Prostate gland (tissue), 2 donors: ENCODE measurements at regions not wholly inside any gene's neighbourhood (a gene's known extent, or its start where the extent isn't known, plus 50 kb on each side); places are given as distances from the start of the nearest gene placed in this dataset.

Experiments used
- DNase-seq: peaks from one replicate; pipeline ENCODE4 v3.0.0-alpha.2; 2019; ENCODE audit warnings: low spot score
- H3K27ac ChIP-seq, 2 donors: fragments of 200-600 bp; sonication (generic); 2 replicates each; pipeline ENCODE4 v1.5.1; 2017 to 2019
- H3K27me3 ChIP-seq: fragments of 200-600 bp; sonication (generic); replicated peaks from 2 replicates; pipeline ENCODE4 v1.5.1; 2019; ENCODE audit not compliant: insufficient read depth
- H3K36me3 ChIP-seq, 2 donors: fragments of 200-600 bp; sonication (generic); 1 replicate in 1 of 2; 2 replicates in 1 of 2; pipeline versions ENCODE4 v1.5.1 to v1.8.1; 2017 to 2019
- H3K4me1 ChIP-seq: fragments of 200-600 bp; sonication (generic); replicated peaks from 2 replicates; pipeline ENCODE4 v1.5.1; 2019
- H3K4me3 ChIP-seq, 2 donors: fragments of 200-600 bp; sonication (generic); 2 replicates each; pipeline ENCODE4 v1.5.1; 2017 to 2019
- H3K9me3 ChIP-seq: fragments of 200-600 bp; sonication (generic); 2 replicates; pipeline ENCODE4 v1.5.1; 2017
- POLR2A ChIP-seq: fragments of 450-650 bp; IDR thresholded peaks from one replicate; pipeline ENCODE4 v1.6.1; 2016; ENCODE audit warnings: antibody characterized with exemption, mild to moderate bottlenecking
- POLR2AphosphoS5 ChIP-seq: sonication (generic); formaldehyde crosslinking; IDR thresholded peaks from one replicate; pipeline ENCODE4 v1.6.1; 2017; ENCODE audit warnings: antibody characterized with exemption
- WGBS: methylation state at CpG from one replicate; pipeline ENCODE4 v1.1.5; 2018; 5-methylcytosine and 5-hydroxymethylcytosine counted together
- intact Hi-C: fragments of 100-400 bp; cut with DNase I; formaldehyde crosslinking; loops from one replicate; pipeline ENCODE4 v1.14.2; 2022
- TF ChIP-seq, protein P1 (sequence below), 4 experiments: fragments of 200-600 bp in 2 of 4; fragments of 450-650 bp in 2 of 4; sonication (generic) in 2 of 4; IDR thresholded peaks; 1 replicate in 3 of 4; 2 replicates in 1 of 4; pipeline ENCODE4 v1.5.1; 2016 to 2019; ENCODE audit warnings: antibody characterized with exemption in 4 of 4, mild to moderate bottlenecking in 2 of 4, moderate library complexity in 2 of 4

- no peaks in the 10 kb centered on the region for H3K27me3 ChIP-seq
- intact Hi-C loops = no loop called here
Observed at GRCh38 chr2:236799391-236800026, 229.9 kb downstream of the ACKR3 start.

DNA sequence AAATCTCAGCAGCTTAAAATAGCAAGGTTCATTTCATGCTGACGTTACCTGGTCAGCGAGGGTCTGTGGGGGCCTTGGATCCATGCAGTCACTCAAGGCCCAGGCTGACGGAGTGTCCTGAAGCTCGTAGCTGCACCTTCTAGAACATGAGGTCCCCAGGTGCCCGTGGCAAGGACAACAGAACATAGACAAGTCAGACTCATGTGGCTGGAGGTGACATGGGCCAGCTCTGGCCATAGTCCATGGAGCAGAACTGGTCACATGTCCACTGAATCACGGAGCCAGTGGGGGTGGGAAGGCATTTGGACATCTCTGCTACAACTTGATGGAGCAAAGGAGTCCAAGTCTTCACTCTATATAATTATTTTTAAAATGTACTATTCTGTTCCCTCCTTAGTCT lies 233.2 kb downstream of the ACKR3 start:
- Histone ChIP-seq H3K4me3 (no peak overlapping the region), H3K27me3 (no peaks in the 10 kb centered on the region), H3K36me3 (no peaks in the 10 kb centered on the region), H3K9me3 (no peaks in the 10 kb centered on the region), H3K4me1 (no peaks in the 10 kb centered on the region), H3K27ac (no peak overlapping the region)
- WGBS = 92% methylated on average over 6 of the region's 6 CpGs
- intact Hi-C loops = no loop called here
- no peak for DNase-seq
- TF ChIP-seq POLR2A = no peak
- TF ChIP-seq POLR2AphosphoS5 = no peak
- TF ChIP-seq, protein P1, sequence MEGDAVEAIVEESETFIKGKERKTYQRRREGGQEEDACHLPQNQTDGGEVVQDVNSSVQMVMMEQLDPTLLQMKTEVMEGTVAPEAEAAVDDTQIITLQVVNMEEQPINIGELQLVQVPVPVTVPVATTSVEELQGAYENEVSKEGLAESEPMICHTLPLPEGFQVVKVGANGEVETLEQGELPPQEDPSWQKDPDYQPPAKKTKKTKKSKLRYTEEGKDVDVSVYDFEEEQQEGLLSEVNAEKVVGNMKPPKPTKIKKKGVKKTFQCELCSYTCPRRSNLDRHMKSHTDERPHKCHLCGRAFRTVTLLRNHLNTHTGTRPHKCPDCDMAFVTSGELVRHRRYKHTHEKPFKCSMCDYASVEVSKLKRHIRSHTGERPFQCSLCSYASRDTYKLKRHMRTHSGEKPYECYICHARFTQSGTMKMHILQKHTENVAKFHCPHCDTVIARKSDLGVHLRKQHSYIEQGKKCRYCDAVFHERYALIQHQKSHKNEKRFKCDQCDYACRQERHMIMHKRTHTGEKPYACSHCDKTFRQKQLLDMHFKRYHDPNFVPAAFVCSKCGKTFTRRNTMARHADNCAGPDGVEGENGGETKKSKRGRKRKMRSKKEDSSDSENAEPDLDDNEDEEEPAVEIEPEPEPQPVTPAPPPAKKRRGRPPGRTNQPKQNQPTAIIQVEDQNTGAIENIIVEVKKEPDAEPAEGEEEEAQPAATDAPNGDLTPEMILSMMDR (IDR thresholded peaks at IDR 0.05) = no peak

More at GRCh38 chr2:236799391-236800026, 229.9 kb downstream of the ACKR3 start:
- no peak overlapping the region for H3K27ac ChIP-seq
- no peaks in the 10 kb centered on the region for H3K36me3 ChIP-seq
- no peaks in the 10 kb centered on the region for H3K4me1 ChIP-seq
- DNase-seq = no peak
- no peak for TF ChIP-seq POLR2AphosphoS5
- TF ChIP-seq, protein P1 (IDR thresholded peaks at IDR 0.05) = no peak
- TF ChIP-seq POLR2A = no peak
- 88% methylated on average over 7 of the region's 7 CpGs for WGBS
- no peaks in the 10 kb centered on the region for H3K9me3 ChIP-seq
- H3K4me3 ChIP-seq = no peak overlapping the region

DNA sequence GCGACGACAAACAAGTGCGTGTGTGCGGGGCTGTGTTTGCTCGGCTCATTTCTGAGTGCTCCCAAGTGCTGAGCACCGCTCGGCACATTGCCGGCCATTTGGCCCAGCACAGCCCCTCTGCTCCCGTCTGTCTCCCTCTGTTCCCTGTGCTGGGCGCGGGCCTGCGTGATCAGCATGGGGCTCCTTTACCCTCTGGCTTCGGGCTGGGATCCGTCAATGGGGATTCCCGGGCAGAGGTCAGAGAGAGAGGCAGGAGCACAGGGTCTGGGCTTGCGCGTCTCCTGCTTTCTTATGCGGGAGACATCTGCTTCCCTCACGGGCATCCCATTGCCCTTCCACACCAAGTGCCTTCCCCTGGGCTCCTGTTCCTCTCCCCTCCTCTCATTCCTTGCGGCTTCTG lies 234.0 kb downstream of the ACKR3 start:
- H3K36me3 ChIP-seq = no peaks in the 10 kb centered on the region
- H3K9me3 ChIP-seq = no peaks in the 10 kb centered on the region
- no peaks in the 10 kb centered on the region for H3K4me1 ChIP-seq
- TF ChIP-seq POLR2AphosphoS5 (no peak), POLR2A (no peak)
- TF ChIP-seq, protein P1 (IDR thresholded peaks at IDR 0.05) = no peak
- WGBS = 91% methylated on average over 20 of the region's 20 CpGs
- no peak overlapping the region for H3K27ac ChIP-seq
- intact Hi-C loops = no loop called here
- no peaks in the 10 kb centered on the region for H3K27me3 ChIP-seq
- no peak overlapping the region for H3K4me3 ChIP-seq
- no peak for DNase-seq

DNA sequence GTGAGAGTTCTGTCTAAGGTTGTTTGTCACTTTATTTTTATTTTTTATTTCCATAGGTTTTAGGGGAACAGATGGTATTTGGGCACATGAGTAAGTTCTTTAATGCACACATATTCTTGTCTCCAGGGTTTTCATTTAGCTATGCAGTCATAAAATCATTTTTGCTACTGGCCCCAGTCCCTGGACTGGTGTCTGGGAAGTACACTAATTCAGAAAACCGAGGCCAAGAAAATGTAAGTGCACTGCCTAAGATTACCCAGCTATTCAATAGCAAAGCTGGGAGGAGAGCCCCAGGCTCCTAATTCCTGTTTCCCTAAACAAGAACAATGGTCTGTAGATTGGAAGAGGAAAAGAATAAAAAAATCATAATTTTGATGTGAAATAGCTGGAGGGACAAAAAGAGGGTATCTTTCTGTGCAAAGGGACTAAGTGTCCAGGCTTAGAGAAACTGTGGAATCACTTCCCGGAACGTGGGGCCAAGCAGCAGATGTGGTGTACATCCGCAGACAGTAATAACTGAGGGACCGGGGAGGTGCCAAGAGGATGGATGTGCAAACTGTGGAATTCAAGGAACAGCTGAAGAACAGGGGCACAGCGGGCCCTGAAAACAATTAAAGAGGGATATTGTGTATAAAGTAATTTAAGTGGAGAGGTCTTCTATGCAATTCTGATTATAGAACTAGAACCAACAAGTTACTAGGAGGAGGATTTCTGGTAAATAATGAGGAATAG lies 236.3 kb downstream of the ACKR3 start:
- Histone ChIP-seq H3K27ac (no peak overlapping the region), H3K9me3 (no peaks in the 10 kb centered on the region), H3K27me3 (no peaks in the 10 kb centered on the region), H3K4me1 (no peaks in the 10 kb centered on the region), H3K4me3 (no peak overlapping the region), H3K36me3 (no peaks in the 10 kb centered on the region)
- no peak for DNase-seq
- 61% methylated on average over 6 of the region's 6 CpGs for WGBS
- intact Hi-C loops = no loop called here
- TF ChIP-seq POLR2AphosphoS5 = no peak
- TF ChIP-seq POLR2A = no peak
- TF ChIP-seq, protein P1 (IDR thresholded peaks at IDR 0.05) = no peak

- TF ChIP-seq POLR2A = no peak
- TF ChIP-seq, protein P1 (IDR thresholded peaks at IDR 0.05) = no peak
- WGBS = 97% methylated on average over 1 of the region's 1 CpG
- Histone ChIP-seq H3K27me3 (peaks cover 2% of the 10 kb centered on the region), H3K27ac (no peak overlapping the region), H3K4me1 (no peaks in the 10 kb centered on the region), H3K36me3 (no peaks in the 10 kb centered on the region), H3K9me3 (no peaks in the 10 kb centered on the region), H3K4me3 (no peak overlapping the region)
- no peak for DNase-seq
- intact Hi-C loops = no loop called here
Observed at GRCh38 chr2:236809716-236810115, 240.1 kb downstream of the ACKR3 start.
